Iris pigment epithelial cell (primary cell): ENCODE measurements at regions not wholly inside any gene's neighbourhood (a gene's known extent, or its start where the extent isn't known, plus 50 kb on each side); places are given as distances from the start of the nearest gene placed in this dataset.

ENCODE experiments used
- DNase-seq: peaks from one replicate; pipeline ENCODE4 v3.0.0-alpha.2; 2011; ENCODE audit warnings: low read depth

DNA sequence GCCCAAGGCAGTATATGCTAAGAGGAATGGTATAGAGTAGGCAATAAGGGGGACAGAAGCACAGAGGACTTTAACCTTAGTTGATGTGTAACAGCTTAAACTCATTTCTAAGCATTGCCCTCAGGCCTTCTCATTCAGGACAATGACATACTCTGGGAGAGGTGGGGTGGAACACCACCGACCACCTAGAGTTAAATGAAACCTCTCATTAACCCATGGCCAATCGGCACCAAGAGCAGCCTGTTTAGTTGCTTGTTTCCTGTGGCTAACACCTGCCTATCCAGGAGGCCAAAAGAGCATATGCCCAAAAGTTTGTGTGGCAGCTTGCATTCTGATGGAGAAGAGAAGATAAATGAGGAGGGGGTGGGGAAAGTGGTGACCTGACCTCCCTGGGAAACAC, 50.0 kb downstream of the PABIR2 start:
- no peak for DNase-seq

DNA sequence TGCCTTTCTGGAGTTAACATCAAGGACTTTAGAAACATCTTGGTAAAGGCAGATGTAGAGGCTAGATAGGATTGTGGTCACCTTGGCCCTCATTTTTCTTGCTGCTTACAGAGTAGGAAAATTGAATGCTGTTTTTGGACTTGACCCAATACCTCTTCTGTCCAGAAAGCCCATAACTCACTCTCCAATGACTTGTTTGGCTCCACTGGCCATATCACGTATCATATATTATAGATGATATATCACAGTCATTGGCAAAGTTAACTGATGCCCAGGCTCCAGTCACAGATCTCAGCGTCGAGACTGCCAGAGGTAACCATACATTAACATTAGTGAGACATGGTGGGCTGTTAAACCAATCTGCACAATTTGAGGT, 50.6 kb downstream of the PABIR2 start:
- DNase-seq: no peak

DNA sequence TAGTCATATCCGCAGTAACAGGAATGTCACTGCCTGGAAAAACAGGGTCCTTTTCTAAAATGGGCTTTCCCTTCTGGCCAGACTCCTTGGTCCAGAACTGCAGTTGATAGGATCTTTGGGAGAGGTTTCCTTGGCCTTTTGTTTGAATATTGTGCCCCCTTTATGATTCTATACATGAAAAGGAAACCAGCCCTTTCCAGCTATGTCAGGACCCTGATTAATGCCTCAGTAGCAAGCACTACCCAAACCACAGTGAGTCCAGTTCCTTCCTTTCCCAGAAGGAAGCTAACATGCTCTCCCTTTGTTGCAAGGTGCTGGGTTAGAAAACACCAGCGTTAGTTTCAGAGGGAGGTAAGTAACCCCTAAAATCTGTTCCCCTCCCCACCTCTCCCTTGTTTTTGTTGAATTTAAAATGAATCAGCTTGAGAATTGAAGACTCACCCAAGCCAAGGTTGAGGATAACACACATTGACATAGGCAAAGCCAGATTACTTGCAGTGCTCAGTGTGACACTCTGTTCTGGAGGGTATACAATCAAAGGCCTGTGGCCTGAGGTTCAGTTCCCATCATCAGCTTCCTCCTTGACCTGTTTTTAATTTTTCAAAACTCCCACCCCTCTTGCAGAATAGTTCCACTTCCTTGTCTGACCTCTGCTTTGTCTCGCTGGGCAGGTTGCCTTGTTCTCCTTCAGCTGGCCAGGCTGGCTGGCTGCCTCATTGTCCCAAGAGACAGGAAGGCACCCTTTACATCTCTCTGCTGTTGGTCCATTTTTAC, 51.2 kb downstream of the PABIR2 start:
- no peak for DNase-seq

DNA sequence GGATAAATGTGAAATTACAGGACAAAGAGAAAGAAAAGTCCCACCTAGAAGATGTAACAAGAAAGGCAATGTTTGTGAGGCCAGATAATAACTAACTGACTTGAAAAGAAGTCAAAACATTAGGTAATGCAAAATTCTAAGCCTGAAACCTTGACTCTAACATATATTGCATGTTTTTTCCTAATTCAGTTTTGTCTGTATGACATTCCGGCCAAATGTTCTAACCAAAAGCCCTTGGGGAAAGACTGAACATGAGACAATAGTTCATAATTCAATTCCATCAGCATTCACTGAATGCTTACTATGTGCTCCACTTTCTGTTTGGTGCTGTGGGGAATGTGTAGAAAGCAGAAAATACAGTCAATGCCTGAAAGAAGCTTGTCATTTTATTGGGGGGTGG, 53.9 kb downstream of the PABIR2 start:
- no peak for DNase-seq

DNA sequence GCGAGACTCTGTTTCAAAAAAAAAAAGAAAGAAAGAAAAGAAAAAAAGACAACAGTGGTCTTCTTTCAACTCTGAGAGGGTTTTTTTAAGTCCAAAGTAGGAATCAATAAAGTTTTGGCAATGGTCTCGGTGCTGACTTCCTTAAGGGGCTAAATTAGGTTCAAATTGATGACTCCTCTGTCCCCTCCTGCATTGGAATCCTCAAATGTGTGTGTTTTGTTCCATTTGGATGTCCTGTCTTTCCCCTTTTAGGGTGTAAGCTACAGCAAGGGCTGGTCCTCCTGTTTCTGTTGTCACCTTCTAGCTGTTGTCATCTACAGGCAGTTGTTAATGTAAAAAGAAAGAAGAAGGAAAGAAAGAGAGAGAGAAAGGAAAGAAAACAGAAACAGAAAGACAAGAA, 54.4 kb downstream of the PABIR2 start:
- DNase-seq: no peak

DNA sequence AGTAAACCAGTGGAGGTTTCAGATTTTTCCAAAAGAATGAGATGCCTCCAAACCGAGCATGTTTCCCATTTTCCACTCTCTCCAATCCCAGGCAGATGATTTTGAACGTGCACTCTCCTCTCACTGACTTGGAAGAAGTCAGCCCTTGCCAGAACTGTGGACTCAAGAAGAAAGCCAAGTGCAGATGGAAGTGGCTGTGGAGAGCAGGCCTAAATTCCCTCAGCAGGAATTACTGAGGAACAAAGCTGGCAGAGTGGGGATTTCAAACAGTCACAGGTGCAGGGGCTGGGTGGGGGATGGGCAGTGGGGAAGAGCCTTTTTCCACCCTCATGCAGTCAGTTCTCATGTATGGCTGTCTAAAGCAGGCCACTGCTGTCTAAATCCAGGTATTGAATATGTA, 55.3 kb downstream of the PABIR2 start:
- no peak for DNase-seq

DNA sequence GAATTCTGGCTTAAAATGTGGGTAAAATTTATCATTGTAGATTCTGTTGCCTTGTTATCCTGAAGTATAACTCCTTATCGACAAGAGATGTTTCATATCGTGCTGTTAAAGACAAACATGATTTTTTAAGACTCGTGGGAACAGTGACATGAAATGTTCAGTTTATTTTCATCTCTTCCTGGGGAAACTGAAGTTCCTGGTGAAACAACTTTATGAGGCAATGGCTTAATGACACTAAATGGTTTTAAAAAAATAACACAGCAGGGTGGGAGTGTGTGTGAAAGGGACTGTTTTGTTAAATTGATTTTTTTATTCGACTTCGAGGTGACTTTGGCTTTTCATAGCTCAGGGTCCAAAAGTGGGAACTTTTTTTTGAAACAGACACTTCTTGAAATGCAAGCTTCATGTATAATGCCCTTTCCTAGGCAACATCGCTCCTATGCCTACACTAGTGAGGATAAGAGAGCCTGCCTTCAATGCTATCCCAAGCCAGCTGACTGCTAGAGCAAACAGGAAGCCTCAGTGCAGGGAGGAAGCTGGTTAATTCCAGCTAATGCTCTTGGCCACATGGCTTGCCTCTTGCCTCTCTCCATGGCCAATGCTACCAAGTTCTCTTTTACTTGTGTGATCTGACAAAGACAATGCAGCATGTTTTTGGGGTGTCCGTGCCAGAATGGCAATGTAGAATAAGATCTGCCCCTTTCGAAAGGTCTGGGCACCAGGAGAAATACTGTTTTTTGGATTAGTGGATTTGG, 57.8 kb downstream of the PABIR2 start:
- DNase-seq: no peak

DNA sequence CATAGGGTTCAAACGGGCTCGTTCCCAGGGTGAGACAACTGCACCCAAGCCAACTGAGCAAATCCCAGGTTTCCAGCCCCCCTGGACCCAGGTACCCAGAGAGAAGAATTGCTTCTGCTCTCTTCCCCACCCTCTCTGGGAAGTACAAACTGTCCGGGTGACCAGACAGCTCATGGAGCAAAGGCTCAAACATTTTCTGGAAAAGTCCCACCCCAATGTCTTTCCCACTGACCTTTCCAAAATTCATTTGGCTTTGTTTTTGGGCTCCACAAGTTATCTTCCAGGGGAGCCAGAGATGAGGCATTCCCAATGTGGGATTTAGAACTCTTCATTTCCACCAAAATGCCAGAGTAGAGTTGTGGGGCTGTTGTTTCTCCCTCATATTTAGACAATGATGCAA, 58.6 kb downstream of the PABIR2 start:
- no peak for DNase-seq

DNA sequence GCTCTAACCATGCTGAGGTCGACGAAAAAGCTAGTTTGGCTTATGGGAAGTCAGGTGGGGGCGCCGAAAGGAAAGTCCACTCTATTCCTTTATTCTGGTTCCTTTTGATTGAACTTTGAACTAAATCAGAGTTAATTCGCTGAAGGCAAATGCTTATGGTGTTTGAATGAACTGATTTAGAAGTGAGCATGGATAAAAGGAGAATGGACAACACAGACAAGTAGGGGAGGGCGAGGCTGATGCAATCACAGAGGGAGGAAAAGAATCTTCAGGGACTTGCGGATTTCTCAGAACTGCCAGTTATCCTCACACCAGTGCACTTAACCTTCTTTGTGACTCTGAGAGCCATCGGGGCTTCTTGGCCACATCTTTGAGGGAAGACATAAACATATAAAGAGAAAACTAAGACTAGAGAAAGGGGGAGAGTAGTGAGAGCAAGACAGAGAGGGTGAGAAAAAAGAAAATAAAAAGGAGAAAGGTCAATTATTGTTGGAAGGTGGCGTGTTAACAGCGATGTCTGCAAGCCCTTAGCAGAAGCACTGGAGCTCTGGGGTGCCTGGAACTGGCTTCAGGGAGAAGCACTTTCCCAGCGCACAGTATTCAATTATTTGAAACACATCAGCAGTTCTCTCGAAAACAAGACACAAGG, 59.2 kb downstream of the PABIR2 start:
- DNase-seq: no peak

DNA sequence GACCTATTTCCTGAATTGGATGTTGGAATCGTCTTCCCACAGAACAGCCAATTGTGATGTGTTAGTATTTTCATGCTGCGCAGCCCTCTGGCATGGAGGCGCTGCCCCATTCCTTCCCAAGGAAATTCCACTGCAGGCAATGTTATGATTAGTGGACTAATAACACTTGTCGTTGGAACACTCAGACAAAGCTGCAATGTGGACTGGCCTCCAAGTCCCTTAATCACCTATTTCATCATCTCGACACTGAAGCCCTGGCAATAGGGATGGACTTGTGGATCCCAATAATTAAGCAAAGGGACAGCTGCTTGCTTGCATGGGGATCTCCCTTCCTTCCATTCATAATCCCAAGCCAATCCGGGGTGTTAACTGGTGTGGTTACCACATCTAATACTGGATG, 59.9 kb downstream of the PABIR2 start:
- DNase-seq: no peak

DNA sequence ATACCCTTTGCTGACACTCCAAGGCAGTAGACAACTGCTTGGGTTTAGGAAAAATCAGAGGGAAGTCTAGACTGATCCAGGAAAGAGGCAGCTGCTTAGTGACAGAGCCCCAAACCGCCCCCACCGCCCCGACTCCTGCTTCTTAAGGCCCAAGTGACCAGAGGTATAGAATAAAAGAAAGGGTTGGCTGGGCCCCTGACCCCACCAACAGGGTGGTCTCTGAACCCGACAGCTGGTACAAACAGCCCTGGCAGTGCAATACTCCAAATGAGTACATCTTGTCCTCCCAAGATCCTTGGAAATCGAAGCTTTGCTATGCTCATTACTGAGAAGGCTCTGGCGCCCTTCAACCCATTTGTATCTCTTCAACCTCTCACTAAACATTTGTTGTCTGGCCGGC, 60.6 kb downstream of the PABIR2 start:
- no peak for DNase-seq

DNA sequence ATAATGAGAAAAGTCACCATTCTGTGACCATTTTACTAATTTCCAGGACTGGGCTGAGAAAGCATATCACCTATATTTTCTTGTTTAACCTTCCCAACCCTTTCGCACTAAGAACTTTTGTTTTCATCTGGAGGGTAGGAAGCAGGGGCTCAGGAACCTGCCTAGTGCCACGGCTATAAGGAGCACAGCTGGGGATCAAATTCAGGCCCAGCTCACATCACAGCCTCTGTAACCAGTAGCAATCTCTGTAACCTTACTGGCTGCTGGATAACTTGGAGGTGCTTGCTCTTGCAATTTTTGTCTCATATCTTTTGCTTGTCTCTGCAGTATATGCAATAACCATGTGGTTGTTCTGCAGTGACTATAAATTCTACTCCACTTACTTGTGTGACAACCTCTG, 62.0 kb downstream of the PABIR2 start:
- DNase-seq: no peak

DNA sequence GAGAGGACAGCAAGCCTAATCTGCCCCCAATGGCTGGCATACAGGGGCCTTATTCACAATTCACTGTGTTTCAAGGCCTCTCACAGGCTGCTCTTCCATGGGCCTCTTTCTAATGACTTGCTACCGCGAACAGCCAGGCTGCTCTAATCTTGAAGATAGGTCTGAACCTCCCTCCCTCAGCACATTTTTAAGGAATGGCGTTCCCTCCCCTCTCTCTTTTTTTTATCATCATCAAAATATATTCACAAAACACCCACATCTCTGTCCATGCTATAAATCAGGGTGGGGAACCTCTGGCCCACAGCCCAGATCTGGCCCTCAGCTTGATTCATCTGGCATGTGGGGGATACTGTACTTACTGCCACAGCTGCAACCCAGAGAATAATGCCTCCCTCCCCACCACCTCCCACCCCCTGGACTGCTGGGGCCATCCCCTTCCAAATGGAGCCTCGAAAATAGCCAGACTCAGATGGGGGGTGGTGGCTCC, 62.5 kb downstream of the PABIR2 start:
- no peak for DNase-seq

DNA sequence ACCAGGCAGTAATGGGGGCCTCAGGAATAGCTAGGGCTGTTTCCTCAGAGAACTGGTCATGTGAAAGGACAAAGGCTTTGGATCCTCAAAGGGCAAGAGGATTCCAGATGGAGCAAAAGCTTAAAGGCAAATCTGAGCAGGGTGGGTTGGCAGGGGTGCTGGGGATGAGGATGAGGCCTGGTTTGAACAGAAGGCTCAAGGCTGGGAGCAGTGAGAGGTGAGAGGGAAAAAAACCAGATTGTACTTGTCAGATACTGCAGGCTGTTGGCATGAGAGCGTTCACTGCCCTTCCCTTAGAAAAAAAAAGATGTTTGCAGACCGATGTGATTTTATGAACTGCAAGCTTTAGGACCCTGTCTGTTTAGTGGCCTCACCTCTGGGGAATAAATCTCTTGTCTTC, 63.4 kb downstream of the PABIR2 start:
- no peak for DNase-seq

DNA sequence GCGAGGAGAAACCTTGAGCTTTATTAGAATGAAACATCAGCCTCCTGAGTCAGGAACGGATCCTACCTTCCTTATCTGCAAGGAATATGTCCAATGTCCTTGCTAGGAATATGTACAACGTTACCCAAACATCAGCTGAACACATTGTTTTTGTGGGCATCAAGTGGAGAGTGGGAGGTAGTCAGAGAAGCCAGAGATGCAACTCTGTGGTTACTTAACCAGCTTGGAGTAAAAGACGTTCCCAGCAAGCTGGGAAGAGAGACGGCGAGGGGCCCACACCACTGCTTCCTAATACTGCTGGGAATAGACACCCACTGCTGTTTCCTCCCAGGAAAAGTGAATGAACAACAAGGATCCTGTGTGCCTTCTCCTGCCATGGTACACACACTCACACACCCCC, 64.3 kb downstream of the PABIR2 start:
- no peak for DNase-seq

DNA sequence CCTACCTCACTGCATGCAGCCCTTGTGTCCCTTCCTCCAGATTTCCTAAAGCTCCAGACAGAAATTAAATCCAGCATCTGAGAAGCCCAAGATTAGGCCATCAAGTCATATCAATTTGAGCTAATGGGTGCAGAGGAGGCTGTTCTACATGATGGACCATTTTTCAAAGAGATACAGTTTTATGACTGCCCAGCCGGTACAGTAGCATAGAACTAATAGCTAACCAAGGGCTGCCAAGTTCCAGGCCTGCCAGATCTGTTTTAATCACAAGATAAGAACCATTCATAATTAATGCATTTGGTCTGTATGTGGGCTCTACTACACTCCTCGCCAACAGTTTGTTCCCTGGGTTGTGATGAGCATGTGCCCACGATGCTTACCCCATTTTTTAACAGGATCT, 64.9 kb downstream of the PABIR2 start:
- DNase-seq: no peak

DNA sequence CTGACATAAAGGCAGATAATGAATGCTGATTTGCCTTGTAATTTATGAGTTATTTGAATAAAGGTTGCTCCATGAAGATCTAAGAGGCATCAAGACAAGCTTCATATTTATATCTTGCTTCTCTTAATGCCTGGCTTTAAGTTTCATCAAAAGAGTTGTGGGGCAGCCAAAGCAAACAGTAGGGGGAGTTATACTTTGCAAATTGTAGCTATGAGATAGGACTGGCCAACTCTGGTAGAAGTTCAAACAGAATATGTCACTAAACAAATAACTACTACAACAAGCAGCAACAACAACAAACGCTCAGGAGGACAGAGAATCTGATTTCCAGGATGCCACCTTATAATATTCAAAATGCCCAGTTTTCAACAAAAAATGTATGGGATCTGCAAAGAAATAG, 69.1 kb upstream of the PLAC1 start:
- peak; percentile 21 for DNase-seq

DNA sequence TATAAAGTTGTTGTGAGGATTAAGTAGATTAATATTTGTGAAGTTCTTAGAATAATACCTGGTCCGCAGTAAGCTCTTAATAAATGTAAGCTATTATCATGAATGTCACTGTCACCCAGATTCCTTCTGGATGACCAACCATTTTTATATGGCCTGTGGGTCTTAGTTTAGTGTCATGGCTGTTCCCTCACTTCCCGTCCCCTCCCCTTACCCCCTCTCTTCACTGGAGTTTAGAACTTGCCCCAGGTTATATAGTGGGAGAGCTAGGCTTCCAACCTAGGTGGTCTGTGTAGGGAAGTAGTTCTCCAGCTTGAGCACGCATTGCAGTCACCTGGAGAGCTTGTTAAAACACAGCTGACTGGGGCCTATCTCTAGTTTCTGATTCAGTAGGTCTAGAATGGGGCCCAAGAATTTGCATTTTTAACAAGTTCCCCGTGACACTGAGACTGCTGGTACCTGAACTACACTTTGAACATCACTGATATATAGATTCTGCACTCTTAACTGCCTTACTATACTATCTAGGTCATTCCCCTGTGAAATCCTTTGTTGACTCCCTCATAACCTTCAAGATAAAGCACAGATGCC, 66.9 kb upstream of the PLAC1 start:
- no peak for DNase-seq

DNA sequence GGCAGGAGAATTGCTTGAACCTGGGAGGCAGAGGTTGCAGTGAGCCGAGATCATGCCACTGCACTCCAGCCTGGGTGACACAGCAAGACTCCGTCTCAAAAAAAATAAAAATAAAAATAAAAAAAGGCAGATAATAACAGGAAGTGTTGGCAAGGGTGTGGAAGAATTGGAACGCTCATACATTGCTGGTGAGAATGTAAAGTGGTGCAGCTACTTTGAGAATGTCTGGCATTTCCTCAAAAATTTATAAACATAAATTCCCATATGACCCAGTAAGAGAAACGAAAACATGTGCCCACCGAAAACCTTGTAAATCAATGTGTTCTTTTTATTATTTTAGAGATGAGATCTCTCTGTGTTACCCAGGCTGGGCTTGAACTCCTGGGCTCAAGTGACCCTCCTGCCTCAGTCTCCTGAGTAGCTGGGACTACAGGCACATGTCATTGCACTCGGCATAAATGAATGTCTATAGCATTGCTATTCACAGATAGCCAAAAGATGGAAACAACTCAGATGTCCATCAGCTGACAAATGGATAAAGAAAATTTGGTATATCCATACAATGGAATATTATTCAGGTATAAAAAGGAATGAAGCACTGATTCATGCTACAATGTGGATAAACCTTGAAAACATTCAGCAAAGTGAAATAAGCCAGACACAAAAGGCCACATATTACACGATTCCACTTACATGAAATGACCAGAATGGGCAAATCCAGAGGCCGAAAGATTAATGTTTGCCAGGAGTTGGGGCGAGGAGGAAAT, 63.7 kb upstream of the PLAC1 start:
- peak; percentile 34 for DNase-seq

DNA sequence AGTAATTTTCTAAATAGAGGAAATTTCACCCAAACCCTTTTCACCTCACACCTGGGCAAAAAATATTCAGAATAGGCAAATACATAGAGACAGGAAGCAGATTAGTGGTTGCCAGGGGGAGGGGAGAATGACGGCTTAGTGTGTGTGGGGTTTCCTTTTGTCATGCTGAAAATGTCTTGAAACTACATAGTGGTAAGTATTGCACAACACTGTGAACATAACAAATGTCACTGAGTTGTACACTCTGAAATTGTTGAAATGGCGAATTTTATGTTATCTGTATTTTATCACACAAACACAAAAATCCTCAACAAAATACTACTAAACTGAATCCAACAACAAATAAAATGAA, 60.7 kb upstream of the PLAC1 start:
- DNase-seq: peak; percentile 39

DNA sequence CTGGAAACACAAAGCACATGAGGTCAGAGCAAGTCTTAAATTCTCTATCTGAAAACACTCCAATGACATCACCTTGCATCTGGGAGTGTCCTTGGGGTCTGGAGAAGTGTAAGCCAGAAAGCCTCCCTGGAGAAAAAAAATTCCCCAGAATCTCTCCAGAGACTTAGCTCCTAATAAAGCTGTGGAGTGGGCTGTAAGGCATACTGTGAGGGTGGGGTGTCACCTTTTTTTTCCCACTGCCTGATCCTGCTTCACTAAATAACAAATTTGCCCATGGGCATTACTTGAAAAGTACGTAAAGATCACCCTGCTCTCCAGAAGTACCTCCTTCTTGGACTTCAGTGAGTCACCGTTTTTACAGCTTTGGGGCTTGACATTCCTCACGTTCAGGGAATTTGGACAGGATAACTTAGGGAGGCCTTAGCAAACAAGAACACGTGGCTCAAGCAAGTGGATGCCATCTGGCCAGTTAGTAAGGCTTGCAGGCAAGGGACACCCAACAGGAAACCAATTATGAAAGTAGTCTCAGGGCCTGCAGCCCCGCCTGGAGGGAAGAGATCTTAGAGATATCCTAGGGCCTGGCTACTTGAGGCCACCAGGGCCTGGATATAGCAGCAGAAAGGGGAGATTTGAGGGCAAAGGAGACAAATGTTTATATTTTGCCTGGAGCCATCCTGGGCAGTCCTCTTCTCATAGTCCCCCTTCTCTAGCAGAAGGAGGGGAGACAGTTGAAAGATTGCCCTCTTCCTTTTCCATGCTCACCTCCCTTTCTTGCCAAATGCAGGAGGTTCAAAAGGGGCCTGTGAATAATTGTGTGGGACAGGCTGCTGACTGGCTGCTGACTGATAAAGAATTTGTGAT, 60.1 kb upstream of the PLAC1 start:
- peak; percentile 89 for DNase-seq
